Activated CD4-positive, alpha-beta T cell treated with anti-CD3 and anti-CD28 coated beads, Interleukin-2, amount 50 U/mL, for 48 hours (primary cell): ENCODE measurements at regions not wholly inside any gene's neighbourhood (a gene's known extent, or its start where the extent isn't known, plus 50 kb on each side); places are given as distances from the start of the nearest gene placed in this dataset.
"Not testable (repeated sequence)": the region's sequence is repeated elsewhere in the genome, so short reads cannot be mapped to it uniquely, and the experiment has no call there.

Source experiments
- DNase-seq, 2 experiments: peaks; one replicate each; pipeline ENCODE4 v3.0.0-alpha.2; 2020

GRCh38 chr14:44385296-44385695 is 121.8 kb downstream of the FSCB start:
- DNase-seq = not testable (repeated sequence)

DNA sequence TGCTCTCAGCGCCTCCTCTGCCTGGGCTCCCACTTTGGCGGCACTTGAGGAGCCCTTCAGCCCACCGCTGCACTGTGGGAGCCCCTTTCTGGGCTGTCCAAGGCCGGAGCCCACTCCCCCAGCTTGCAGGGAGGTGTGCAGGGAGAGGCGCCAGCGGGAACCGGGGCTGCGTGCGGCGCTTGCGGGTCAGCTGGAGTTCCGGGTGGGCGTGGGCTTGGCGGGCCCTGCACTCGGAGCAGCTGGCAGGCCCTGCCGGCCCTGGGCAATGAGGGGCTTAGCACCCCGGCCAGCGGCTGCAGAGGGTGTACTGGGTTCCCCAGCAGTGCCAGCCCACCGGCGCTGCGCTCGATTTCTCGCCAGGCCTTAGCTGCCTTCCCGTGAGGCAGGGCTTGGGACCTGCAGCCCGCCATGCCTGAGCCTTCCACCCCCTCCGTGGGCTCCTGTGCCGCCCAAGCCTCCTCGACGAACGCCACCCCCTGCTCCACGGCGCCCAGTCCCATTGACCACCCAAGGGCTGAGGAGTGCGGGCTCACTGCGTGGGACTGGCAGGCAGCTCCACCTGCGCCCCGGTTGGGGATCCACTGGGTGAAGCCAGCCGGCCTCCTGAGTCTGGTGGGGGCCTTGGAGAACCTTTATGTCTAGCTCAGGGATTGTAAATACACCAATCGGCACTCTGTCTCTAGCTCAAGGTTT is 122.3 kb downstream of the FSCB start:
- not testable (repeated sequence) for DNase-seq

GRCh38 chr14:44384093-44384492 is 123.0 kb downstream of the FSCB start:
- no peak for DNase-seq

GRCh38 chr14:44383636-44384035 is 123.4 kb downstream of the FSCB start:
- no peak for DNase-seq

- no peak for DNase-seq
Measured at GRCh38 chr14:44379292-44379977, 127.6 kb downstream of the FSCB start.

GRCh38 chr14:44374906-44375305 is 132.2 kb downstream of the FSCB start:
- no peak for DNase-seq

GRCh38 chr14:44372807-44373489 is 134.1 kb downstream of the FSCB start:
- no peak for DNase-seq

GRCh38 chr14:44372231-44372630 is 134.9 kb downstream of the FSCB start:
- no peak for DNase-seq

GRCh38 chr14:44370727-44371126 is 136.4 kb downstream of the FSCB start:
- no peak for DNase-seq

DNA sequence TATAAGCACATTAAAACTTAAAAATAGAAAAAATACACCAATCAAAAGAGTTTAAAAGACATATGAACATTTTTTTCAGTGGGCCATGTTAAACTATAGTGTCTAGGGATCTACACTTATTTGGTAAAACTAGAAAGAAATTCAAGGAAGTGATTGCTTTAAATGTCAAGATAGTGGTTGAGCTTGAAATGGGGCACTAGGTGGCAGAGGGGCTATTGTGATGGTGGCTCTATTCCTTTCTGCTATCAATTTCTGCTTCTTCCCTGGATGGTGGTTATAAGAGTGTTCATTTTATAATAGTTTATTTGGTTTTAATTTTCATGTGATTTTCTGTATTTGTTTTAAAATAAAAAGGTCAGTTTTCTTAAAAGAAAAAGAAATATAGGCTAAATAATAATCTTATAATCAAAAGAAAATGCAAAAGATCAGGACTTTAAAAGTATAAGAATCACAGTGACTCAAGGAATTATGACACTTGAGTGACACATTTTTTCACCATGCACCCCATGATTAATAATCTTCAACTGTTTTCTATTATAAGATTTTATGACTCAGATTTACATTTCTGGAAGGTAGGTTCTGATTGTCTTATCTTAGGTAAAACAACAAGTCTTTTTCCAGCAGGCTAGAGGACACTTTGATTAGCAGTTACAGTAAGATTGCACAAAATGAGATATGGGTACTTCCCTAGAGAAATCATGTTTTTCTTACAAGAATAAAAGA is 137.5 kb downstream of the FSCB start:
- no peak for DNase-seq

DNA sequence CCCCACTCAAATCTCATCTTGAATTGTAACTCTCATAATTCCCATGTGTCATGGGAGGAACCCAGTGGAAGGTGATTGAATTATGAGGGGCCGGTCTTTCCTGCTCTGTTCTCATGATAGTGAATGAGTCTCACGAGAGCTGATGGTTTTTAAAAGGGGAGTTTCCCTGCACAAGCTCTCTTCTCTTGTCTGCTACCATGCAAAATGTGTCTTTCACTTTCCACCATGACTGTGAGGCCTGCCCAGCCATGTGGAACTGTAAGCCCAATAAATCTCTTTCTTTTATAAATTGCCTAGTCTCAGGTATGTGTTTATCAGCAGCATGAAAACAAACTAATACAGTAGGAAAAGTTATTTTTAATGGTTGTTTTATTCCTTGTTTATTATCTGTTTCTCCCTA is 146.0 kb downstream of the FSCB start:
- DNase-seq = no peak

- DNase-seq = no peak
Measured at GRCh38 chr14:44353805-44354204, 153.3 kb downstream of the FSCB start.

GRCh38 chr14:44352201-44352600 is 154.9 kb downstream of the FSCB start:
- no peak for DNase-seq

DNA sequence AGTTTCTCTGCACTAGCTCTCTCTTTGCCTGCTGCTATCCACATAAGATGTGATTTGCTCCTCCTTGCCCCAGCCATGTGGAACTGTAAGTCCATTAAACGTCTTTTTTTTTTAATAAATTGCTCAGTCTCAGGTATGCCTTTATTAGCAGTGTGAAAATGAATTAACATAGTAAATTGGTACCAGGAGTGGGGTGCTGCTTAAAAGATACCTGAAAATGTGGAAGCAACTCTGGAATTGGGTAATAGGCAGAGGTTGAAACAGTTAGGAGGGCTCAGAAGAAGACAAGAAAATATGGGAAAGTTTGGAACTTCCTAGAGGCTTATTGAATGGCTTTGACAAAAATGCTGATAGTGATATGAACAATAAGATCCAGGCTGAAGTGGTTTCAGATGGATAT is 159.8 kb downstream of the FSCB start:
- DNase-seq = no peak

GRCh38 chr14:44341116-44341515 is 166.0 kb downstream of the FSCB start:
- no peak for DNase-seq

DNA sequence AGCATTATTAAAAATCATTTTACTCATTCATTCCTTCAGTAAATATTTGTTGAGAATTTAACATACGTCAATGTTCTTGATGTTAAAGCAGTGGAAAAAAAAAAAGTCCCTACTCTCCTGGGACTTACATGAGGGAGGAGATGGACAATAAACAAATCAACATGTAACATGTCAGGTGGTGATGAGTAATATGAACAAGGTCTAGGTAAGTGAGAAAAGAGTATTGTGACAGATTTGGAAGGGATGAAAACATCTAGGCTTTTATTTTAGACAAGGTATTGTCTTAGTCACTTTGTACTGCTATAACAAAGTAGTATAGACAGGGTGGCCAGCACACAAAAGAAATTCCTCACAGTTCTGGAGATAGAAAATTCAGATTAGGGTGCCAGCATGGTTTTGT is 167.2 kb downstream of the FSCB start:
- DNase-seq = no peak

DNA sequence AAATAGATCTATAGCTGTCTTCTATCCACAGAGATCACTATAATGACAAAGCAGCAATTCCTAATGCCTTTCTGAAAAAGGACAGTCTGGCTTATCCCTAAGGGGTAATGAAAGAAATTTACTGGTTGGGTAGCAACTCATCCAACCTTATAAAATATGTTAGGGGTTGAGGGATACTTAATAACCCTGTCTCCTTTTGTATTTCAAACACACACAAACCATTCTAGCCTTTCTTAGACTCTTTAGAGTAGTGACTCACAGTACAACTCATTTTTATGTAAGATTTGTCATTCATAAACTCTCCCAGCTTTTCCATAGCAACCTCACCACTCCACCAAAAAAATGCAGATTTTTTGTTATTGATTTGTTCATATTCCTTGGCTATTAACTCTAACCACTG is 167.9 kb downstream of the FSCB start:
- no peak for DNase-seq

GRCh38 chr14:44317441-44317746 is 189.7 kb downstream of the FSCB start:
- DNase-seq = no peak

DNA sequence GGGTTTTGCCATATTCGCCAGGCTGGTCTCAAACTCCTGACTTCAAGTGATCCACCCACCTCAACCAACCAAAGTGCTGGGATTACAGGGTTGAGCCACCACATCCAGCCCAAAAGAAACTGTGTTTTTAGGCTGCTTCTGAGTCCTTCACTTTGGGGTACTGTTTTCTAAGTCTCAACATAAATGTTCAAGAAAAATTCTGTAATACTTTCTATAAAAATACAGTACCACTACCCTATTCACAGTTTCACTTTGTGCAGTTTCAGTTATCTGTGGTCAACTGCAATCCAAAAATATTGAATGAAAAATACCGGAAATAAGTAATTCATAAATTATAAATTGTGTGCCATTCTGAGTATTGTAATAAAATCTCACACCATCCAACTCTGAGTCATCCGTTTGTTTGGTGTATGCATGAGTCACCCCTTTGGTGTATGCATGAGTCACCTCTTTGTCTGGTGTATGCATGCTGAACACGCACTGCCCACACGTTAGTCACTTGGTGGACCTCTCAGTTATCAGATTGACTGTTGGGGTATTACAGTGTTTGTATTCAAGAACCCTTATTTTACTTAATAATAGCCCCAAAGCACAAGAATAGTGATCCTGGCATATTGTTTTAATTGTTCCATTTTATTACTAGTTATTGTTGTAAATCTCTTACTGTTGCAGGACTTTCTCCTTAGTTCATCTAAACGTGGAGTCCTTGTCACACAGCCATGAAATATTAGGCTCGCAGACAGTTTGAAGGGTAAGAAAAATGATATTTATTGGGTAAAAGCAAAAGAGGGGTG is 190.2 kb downstream of the FSCB start:
- peak; percentile 7 to 17 for DNase-seq

- DNase-seq = no peak
Measured at GRCh38 chr14:44309331-44309730, 197.8 kb downstream of the FSCB start.

GRCh38 chr14:44300916-44301315 is 206.2 kb downstream of the FSCB start:
- DNase-seq = no peak

- DNase-seq = no peak
Measured at GRCh38 chr14:44297437-44297836, 209.6 kb downstream of the FSCB start.
